HG02981 (cell line): ENCODE measurements at regions not wholly inside any gene's neighbourhood (a gene's known extent, or its start where the extent isn't known, plus 50 kb on each side); places are given as distances from the start of the nearest gene placed in this dataset.
"Not testable (repeated sequence)": the region's sequence is repeated elsewhere in the genome, so short reads cannot be mapped to it uniquely, and the experiment has no call there.

Experiments used
- ATAC-seq: cut with Tn5 transposase; IDR thresholded peaks from one replicate; pipeline ENCODE4 v1.9.1; 2021; ENCODE audit warnings: mild to moderate bottlenecking, moderate library complexity; ENCODE audit not compliant: unreplicated experiment

DNA sequence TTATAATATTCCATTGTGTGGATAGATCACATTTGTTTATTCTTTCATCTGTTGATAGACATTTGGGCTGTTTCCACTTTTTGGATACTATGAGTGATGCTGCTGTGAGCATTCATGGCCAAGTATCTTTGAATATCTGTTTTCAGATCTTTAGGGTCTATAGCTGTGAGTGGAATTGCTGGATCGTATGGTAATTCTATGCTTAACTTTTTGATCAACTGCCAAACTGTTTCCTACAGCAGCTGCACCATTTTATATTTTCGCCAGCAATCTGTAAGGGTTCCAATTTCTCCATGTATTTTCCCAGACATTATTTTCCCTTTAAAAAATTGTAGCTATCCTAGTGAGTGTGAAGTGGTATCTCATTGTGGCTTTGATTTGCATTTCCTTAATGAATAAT, 238.1 kb downstream of the AACS start:
- ATAC-seq, result no peak

DNA sequence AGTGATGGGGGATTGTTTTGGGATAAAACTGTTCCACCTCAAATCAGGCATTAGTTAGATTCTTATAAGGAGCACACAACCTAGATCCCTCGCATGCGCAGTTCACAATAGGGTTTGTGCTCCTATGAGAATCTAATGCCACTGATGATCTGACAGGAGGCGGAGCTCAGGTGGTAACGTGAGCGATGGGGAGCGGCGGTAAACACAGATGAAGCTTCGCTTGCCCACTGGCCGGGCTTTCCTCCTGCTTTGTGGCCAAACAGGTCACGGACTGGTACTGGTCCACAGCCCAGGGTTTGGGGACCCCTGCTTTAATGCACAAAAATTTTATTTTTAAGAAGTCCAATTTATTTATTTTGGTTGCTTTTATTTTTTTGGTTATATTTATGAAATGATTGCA, 238.8 kb downstream of the AACS start:
- no peak for ATAC-seq

DNA sequence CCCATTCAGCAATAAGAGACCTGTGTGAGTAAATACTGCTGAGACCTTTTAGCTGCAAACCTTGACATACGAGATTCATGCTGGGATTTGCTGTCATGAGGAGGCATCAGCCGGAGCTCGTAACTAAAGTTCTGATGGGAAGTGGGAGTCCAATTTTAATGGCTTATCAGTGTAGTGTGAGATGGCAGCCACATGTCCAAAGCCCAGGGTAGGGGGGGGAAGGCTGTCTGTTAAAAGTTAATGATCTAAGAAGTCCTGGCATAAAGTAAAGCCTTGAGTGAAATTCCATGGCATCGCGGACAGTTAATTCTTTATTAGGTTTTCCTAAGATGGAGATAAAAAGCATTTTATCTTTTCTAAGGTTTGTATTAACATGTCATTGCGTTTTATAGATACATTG, 240.0 kb downstream of the AACS start:
- ATAC-seq, result no peak

DNA sequence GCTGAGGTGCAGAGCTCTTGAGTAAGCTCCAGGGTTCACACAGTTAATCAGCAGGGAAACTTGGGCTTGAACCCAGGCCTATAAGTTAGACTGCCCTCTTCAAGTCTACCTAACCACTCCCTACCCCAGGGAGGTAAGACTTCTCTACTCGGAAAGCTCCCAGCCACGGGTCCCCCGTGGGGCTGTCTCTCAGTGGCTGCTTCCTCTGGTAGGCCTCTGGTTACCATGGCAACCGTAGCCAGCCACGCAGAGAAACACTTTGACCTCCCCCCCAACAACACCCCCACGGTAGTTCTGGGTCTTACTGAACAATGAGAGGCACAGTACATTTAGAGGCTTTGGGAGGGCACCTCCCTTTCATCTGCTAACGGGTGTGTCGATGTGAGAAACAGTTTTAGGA, 245.2 kb downstream of the AACS start:
- ATAC-seq, result no peak

DNA sequence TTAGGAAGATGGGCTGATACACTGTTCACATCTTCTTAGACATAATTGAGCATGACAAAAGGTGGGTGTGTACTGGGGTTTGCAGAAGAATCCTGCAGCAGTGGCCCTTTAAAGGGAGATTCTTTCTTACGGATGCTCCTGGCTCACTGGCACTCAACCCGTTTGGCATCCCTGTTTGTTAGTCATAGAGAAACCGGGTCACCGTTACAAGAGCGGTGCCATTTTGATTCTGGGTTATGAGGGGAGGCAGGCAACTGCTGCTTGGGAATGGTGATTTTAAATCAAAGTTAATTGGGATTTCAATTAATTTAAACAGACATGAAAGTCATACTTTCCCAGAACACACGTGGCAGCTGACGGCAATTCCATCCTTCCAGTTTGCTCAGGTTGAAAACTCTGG, 245.8 kb downstream of the AACS start:
- ATAC-seq, result no peak

DNA sequence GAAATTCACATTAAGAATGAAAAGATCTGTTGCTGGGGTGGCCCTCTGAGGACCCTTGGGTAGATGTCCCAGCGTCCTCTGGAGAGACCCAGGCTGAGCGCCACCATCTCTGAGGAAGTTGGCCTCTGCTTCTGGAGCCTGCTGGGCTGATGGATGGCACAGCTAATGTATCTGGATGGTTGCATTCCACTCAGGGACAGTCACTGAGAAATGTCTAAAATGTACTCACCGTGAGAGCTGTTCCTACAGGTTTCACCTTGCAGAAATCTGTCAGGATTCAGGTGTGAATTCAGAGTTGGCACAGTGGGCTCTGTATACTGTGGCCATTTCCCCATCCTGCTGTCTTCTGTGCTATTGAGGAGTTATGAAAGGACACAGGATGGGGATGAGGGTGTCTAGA, 247.2 kb downstream of the AACS start:
- ATAC-seq, result no peak

DNA sequence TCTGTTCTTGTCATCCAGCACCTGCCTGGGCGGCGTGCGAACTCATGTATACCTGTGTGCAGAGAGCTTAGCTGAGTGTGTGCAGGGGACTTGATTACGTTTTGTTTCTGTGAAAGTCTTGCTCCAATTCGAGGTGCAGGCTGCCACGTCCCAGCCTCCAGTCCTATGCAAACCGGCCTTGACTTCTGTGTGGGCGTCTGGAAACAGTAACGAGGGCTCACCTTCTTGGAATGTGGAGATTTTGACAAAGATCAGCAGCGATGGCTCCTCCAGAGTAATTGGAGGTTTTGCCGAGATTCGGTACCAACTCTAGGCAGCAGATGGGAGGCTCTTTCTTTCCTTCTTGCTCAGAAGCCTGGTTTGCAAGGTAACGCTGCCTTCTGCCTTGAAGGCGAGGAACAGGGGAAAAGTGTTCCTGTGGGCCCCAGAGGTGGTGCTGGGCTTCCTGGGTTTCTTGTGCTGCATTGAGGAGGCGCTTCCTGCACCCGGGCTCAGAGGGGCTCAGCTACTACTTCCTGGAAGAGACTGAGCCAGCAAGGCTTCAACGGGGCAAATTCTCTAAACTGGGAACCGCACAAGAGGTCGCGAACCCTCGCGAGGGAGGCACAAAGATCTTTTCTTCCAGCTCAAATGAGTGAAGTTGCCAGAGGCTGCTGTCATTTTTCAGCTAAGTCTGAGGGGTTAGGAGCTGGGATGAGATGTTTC, 249.0 kb downstream of the AACS start:
- no peak for ATAC-seq

DNA sequence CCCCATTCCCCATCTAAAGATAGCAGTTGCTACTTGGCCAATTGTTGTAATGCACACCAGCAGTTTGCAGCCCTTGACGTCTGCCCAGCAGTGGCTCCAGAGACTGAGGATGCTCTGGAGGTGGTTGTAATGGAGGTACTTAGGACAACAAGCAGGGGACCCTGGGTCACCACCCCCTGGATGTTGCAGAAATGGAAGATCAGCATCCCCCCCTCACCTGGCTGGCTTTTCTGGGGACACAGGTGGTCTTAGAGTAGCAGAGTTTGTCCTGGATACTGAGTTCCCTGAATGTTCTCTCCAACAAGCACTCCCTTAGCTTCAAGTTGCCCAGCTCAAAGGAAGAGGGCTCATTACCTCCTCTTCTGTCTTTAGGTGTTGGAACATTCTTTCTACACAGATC, 250.5 kb downstream of the AACS start:
- ATAC-seq, result no peak

DNA sequence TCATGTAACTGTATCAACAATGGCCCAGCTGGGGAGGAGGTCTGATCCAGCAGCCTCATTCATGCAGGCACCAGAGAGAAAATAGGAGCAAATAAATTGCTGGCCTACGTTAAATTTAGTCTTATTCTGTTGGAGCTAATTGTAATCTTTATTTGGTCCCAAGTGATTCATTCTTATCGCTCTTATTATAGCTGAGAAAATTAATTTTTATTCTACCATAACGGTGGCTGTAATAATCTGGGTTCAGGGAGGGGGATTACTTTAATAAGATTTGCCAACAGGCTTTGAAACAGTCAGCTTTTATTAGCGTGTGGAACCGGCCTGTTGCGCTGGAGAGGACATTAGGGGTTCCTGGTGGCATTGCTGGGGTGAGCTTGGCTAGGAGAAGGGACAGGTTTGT, 254.9 kb downstream of the AACS start:
- ATAC-seq, result no peak

DNA sequence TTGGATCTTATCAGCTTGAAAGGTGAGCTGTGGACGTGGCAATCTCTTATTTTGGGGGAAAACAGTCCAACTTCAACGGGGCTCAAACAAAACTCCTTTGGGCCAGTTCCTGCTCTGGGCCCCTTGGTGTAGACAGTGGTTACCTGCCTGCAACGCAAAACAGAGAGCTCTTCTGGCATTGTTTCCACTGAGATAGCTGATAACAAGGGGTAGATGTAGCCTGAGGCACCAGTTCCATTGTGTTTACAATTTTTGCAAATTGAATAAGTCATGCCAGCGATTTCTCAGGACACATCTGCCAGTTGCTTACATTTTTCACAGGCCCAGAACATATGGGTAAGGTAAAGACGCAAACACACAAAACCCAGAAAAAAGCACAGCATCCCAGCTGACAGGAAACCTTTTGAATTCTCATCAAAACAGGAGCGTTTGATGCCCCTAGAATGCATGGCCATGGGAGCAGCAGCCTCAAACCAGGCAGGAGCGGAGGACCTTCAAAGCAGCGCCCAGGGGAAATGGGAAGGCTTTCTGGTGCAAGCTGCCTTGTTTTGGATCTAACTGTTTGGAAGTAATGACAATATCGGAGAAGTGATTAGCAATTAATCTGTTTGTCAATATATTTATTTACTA, 259.7 kb downstream of the AACS start:
- no peak for ATAC-seq

DNA sequence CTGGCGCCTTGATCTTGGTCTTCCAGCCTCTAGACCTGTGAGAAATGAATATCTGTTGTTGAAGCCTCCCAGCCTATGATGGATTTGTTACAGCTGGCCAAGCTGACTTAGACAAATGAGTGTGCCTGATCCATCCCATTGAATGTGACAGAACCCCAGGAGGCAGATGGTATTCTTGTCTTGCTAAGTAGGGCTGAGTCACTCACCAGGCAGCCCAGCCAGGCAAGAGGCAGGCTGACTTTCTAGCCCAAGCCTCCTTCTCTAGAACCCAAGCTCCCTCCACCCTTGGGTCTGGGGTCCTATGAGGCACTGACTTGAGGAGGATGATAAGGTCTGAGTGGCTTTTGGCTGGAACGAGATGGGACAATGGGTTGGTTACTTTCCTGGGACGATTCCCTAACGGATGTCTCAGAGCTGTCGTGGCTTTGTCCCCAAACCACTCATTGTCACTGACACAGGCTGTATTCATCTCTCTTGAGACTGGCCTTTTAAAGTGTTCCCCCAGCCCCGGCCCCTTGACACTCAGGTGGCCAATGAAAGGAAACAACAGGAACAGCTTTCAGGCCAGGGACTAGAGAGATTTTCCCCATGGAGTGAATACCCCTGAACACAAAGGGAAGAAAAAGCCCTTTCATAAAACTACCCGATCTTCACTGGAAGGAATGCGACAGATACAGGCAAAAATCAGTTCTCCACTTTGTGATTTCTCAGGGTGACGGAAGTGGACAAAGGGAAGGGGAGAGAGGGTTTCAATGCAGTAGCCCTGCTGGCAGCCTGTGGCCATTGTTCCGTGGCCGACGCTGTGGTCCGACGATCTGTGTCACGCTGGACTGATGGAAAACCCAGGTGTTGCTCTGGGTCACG, 264.2 kb downstream of the AACS start:
- no peak for ATAC-seq

DNA sequence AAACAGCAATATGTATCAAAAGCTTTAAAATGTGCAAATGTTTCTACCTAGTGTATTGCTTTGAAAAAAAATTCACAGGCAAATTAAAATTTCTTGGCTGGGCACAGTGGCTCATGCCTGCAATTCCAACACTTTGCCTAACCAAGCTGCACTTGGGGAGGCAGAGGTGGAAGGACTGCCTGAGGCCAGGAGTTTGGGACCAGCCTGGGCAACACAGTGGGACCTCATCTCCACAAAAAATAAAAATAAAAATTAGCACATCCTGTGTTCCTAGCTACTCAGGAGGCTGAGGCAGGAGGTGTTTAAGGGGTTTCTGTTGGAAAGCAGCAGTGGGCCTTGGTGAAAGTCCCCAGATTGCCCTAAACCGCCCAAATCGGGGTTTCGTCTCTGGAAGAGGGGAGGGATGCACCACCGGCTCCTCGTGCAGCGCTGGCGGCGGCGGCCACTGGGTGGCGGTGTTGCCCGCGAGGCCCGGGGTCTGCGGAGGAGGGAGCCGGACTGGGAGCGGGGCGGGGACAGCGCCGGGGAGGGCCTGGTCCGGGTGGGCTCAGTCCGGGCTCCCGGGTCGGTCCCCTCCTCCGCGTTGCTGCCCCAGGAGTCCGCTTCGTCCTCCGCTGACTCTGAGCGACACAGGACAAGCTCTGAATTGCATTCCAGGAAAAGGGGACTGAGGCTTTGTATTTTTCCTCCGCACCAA, 265.6 kb downstream of the AACS start:
- peak; percentile 78 for ATAC-seq

DNA sequence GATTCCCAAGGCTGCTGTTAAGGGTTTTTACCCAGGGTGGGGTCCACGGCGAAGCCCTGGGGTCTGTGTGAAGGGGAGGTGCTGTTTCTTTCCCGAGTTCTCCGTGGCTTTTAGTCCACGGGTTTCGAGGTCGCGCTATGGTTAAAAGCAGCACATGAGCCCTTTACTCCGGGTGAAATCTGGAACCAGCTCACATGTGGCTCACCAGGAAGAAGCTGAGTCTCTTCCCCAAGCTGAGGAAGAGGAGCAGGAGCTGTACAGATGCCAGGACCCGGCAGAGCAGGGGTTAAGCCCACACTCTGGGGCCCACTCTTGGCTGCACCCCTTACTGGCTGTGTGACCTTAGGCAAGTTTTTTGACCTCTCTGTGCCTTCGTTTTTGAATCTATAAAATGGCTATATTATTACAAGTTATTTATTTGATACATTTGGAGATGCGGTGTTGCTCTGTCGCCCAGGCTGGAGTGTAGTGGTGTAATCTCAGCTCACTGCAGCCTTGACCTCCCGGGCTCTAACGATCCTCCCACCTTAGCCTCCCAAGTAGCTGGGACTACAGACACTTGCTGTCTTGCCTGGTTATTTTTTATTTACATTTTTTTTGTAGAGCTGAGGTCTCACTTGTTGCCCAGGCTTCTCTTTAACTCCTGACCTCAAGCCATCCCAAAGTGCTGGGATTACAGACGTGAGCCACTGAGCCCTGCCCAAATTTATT, 266.3 kb downstream of the AACS start:
- ATAC-seq, result no peak

DNA sequence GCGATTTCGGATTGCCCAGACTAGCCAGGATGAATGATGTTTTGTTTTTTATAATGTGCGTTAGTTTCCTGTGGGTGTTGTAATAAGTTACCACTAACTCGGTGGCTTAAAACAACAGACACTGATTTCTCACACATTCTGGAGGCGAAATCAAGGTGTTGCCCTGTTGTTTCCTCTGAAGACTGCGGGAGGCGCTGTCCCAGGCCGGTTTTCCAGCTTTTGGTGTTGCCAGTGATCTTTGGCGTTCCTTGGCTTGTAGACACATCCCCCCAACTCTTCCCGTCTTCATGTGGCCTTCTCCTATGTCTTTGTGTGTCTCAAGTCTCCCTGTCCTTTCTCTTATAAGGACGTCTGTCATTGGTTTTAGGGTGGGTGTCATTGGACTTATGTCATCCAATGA, 267.7 kb downstream of the AACS start:
- ATAC-seq, result no peak

DNA sequence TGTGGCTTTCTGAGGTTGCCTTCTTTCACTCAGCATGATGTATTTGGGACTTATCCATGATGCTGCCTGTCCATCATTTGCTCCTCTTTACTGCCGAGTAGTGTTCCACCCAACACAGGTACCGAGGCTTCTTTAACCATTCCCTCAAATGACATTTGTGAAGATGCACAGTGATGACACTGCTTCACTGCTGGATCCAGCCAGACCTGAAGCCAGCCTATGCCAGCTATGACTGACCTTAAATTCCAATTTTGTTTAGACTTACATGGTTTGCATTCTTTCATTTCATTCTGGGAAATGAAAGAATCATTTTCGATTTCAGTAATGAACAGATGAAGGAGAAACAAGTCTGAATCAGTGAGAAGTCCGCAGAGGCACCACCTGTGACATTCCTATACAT, 271.0 kb downstream of the AACS start:
- no peak for ATAC-seq

DNA sequence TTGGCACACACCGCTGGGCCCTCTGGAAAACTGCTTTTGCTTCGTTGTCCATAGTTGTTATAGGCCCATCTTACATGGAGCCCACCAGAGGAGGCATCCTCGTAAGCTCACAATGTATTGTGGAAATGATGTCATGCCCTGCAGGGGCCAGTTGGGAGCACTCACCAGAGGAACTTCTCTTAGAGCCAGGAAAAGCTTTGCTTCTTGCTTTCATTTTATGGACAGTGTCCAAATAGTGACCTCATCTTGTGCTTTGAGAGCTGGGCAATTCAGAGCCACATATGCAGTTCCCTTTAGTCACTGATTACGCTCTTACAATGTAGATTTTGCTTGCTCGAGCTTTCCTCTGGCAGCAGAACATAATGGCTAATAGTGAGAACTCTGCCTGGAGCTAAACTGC, 275.6 kb downstream of the AACS start:
- ATAC-seq, result no peak

DNA sequence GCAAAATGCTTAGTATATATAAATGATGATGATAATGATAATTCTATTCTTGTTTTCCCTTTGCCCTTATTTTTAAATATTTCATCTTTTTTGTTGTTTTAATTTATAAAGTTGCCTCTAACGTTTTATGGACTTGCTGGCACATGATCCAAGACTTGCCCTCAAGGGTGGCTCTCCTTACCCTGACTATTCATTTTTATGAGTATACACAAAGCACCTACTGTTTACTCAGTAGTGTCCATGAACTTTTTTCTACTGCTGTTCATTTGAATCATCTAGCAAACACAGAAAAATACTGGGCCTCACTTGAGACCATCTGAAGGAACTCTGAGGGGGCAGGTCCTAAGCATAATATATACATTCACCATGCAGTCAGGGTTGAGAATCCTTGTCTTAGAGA, 276.2 kb downstream of the AACS start:
- no peak for ATAC-seq

DNA sequence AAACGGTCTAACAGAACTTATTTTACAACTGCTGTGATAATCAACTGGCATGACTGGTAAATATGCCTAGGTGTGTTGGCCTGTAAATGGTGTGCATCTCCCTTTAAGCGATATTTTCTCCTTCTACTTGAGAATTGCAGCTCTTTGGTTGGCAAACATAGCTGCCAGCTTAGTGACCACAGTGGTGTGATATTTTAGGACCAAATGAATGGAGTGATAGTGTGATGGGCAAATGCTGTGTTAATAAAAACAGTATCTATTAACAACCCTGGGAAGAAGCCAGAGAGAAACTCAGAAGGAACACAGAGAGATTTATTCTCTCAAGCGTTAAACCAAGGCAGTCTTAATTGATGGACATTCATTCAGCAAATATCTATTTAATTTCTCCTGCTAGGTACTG, 278.4 kb downstream of the AACS start:
- ATAC-seq, result no peak

DNA sequence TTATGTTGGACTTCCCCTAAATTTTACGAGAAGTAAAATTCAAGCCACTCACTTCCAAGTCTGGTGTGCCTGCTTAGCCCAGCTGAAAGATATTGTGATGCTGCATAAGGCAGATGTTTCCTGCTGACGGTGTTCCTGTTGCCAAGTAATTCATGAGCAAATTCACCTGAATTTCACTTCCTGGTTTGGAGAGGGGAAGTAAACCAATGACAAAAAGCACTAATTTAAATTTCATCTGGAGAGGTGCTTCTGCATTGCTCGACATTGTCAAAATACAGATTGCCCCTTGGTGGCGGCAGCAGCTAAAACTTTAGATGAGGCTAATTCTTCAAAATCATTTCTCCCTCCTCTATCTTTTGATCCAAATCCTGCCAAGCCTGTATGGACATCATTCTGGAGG, 281.1 kb downstream of the AACS start:
- ATAC-seq, result no peak

DNA sequence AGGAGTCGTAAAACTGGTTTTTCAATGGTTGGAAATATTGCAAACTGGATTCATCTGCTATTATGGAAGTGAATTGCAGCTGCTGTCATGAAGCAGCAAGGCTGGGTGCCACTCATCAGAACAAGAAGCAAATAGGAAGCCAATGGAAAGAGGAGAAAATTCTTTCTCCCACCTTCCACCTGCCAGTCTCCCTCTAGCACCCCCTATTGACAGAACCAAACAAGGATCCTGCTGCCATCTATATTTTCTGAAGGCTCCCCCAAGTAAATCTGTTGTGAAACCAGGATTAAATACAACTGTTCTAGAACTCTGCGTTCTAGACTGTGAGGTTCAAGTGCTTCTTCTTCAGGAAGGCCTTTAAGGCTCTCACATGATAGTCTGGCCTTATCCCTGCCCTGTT, 286.6 kb downstream of the AACS start:
- no peak for ATAC-seq

DNA sequence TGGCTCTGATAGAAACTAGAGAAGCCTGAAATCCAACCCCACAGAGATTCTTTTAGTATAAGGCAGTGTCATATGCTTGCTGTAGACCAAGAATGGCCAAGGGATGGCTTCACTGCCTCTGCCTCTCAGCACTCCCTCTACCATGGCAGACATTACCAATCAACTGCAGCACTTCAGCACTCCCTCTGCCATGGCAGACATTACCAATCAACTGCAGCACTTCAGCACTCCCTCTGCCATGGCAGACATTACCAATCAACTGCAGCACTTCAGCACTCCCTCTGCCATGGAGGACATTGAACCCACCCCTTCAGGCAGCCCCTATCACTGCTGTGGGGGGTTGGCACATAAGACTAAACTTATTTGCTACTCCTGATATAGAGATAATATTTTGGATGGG, 287.8 kb downstream of the AACS start:
- ATAC-seq, result not testable (repeated sequence)
